Femur (tissue), 1 donor: ENCODE measurements at regions not wholly inside any gene's neighbourhood (a gene's known extent, or its start where the extent isn't known, plus 50 kb on each side); places are given as distances from the start of the nearest gene placed in this dataset.

Source experiments
- DNase-seq: peaks from one replicate; pipeline ENCODE4 v3.0.0-alpha.2; 2017

GRCh38 chr16:51355195-51355594, 204.1 kb upstream of the SALL1 start:
- no peak for DNase-seq

- no peak for DNase-seq
Measured at GRCh38 chr16:51353055-51353454, 202.0 kb upstream of the SALL1 start.

- DNase-seq = no peak
Measured at GRCh38 chr16:51349626-51350025, 198.6 kb upstream of the SALL1 start.

GRCh38 chr16:51343411-51343810, 192.3 kb upstream of the SALL1 start:
- no peak for DNase-seq

GRCh38 chr16:51341204-51341603, 190.1 kb upstream of the SALL1 start:
- DNase-seq = no peak

- DNase-seq = no peak
Measured at GRCh38 chr16:51337662-51338061, 186.6 kb upstream of the SALL1 start.

GRCh38 chr16:51328733-51329132, 177.7 kb upstream of the SALL1 start:
- no peak for DNase-seq

- no peak for DNase-seq
Measured at GRCh38 chr16:51327001-51327400, 175.9 kb upstream of the SALL1 start.

GRCh38 chr16:51326131-51326856, 175.2 kb upstream of the SALL1 start:
- no peak for DNase-seq

- no peak for DNase-seq
Measured at GRCh38 chr16:51321251-51321650, 170.2 kb upstream of the SALL1 start.

- no peak for DNase-seq
Measured at GRCh38 chr16:51317575-51317974, 166.5 kb upstream of the SALL1 start.

GRCh38 chr16:51313198-51313597, 162.1 kb upstream of the SALL1 start:
- no peak for DNase-seq

GRCh38 chr16:51312363-51313150, 161.5 kb upstream of the SALL1 start:
- no peak for DNase-seq

- DNase-seq = no peak
Measured at GRCh38 chr16:51310159-51310558, 159.1 kb upstream of the SALL1 start.

GRCh38 chr16:51306886-51307595, 156.0 kb upstream of the SALL1 start:
- no peak for DNase-seq

GRCh38 chr16:51306116-51306515, 155.0 kb upstream of the SALL1 start:
- no peak for DNase-seq

- no peak for DNase-seq
Measured at GRCh38 chr16:51305337-51305736, 154.3 kb upstream of the SALL1 start.

GRCh38 chr16:51302042-51302441, 151.0 kb upstream of the SALL1 start:
- no peak for DNase-seq

- DNase-seq = no peak
Measured at GRCh38 chr16:51298800-51299199, 147.7 kb upstream of the SALL1 start.

GRCh38 chr16:51290442-51291285, 139.6 kb upstream of the SALL1 start:
- no peak for DNase-seq

- no peak for DNase-seq
Measured at GRCh38 chr16:51289336-51289735, 138.3 kb upstream of the SALL1 start.

- no peak for DNase-seq
Measured at GRCh38 chr16:51287121-51287755, 136.2 kb upstream of the SALL1 start.
